H1 (cell line): ENCODE measurements at regions not wholly inside any gene's neighbourhood (a gene's known extent, or its start where the extent isn't known, plus 50 kb on each side); places are given as distances from the start of the nearest gene placed in this dataset.

Source experiments
- CTCF ChIA-PET: fragments of 300-600 bp; sonication (Branson Sonifier 250); formaldehyde crosslinking; loops from one replicate; lab custom pipeline; 2021; ENCODE audit not compliant: partially characterized antibody; lab: Charles Lee
- POLR2A ChIA-PET: fragments of 300-600 bp; sonication (Branson Sonifier 250); formaldehyde crosslinking; loops from one replicate; lab custom pipeline; 2021; ENCODE audit warnings: inconsistent platforms; ENCODE audit not compliant: partially characterized antibody; lab: Charles Lee
- DNase-seq, 2 experiments: peaks; one replicate each; pipeline versions ENCODE4 v3.0.0 to v3.0.0-alpha.2; 2010 to 2022; ENCODE audit warnings: low spot score in 2 of 2, low read depth in 1 of 2, mixed read lengths in 1 of 2
- FAIRE-seq: peaks from 2 replicates; lab custom pipeline; 2011; peaks lifted over from hg19 to GRCh38; lab: Jason Lieb, UNC
- H2AFZ ChIP-seq: 2 replicates; pipeline ENCODE4 v1.8.1; 2012; ENCODE audit warnings: low read length, inconsistent platforms
- H2AK5ac ChIP-seq: 2 replicates; pipeline ENCODE4 v1.6.1; 2013; ENCODE audit warnings: low read depth, low read length
- H2BK120ac ChIP-seq: replicated peaks from 2 replicates; pipeline ENCODE3; 2013; ENCODE audit warnings: low read depth, low read length, inconsistent platforms
- H2BK12ac ChIP-seq: 2 replicates; pipeline ENCODE4 v1.6.1; 2013; ENCODE audit warnings: low read depth, low read length
- H2BK15ac ChIP-seq: 2 replicates; pipeline ENCODE4 v1.6.1; 2013; ENCODE audit warnings: low read length
- H2BK20ac ChIP-seq: 2 replicates; pipeline ENCODE4 v1.6.1; 2013; ENCODE audit warnings: low read length
- H2BK5ac ChIP-seq: 2 replicates; pipeline ENCODE4 v1.6.1; 2013; ENCODE audit warnings: low read depth, low read length
- H3K14ac ChIP-seq: 2 replicates; pipeline ENCODE4 v1.6.1; 2013; ENCODE audit warnings: inconsistent platforms; ENCODE audit not compliant: insufficient read length
- H3K18ac ChIP-seq: 2 replicates; pipeline ENCODE4 v1.6.1; 2013; ENCODE audit warnings: low read length; ENCODE audit errors: extremely low read depth
- H3K23ac ChIP-seq: 2 replicates; pipeline ENCODE4 v1.6.1; 2013; ENCODE audit warnings: inconsistent platforms; ENCODE audit not compliant: insufficient read length
- H3K23me2 ChIP-seq: 2 replicates; pipeline ENCODE4 v1.6.1; 2013; ENCODE audit warnings: low read depth, low read length
- H3K27ac ChIP-seq: 2 replicates; pipeline ENCODE4 v1.6.1; 2011; ENCODE audit warnings: low read depth, low read length, inconsistent platforms
- H3K27me3 ChIP-seq, 4 experiments: replicated peaks in 1 of 4; 1 replicate in 1 of 4; 2 replicates in 3 of 4; pipeline versions ENCODE4 v1.6.1 to v1.8.1; 2011 to 2013; ENCODE audit warnings: low read length in 3 of 4, mild to moderate bottlenecking in 3 of 4, inconsistent platforms in 2 of 4, mixed read lengths in 2 of 4, moderate library complexity in 1 of 4; ENCODE audit not compliant: control insufficient read depth in 3 of 4, insufficient read depth in 3 of 4; ENCODE audit errors: extremely low read depth in 1 of 4
- H3K36me3 ChIP-seq, 4 experiments: 2 replicates each; pipeline versions ENCODE4 v1.6.1 to v1.8.1; 2011 to 2013; ENCODE audit warnings: mild to moderate bottlenecking in 4 of 4, low read length in 3 of 4, moderate library complexity in 2 of 4, control low read depth in 1 of 4, inconsistent platforms in 1 of 4; ENCODE audit not compliant: insufficient read depth in 4 of 4, control insufficient read depth in 2 of 4
- H3K4ac ChIP-seq: replicated peaks from 2 replicates; pipeline ENCODE3; 2013; ENCODE audit warnings: low read length, low read depth, mixed read lengths, inconsistent platforms; ENCODE audit not compliant: insufficient read length
- H3K4me1 ChIP-seq, 4 experiments: replicated peaks in 1 of 4; 1 replicate in 1 of 4; 2 replicates in 3 of 4; pipeline versions ENCODE4 v1.6.1 to v1.8.1; 2011 to 2013; ENCODE audit warnings: low read length in 3 of 4, inconsistent platforms in 2 of 4, mixed read lengths in 1 of 4; ENCODE audit not compliant: insufficient read depth in 4 of 4, control insufficient read depth in 3 of 4
- H3K4me2 ChIP-seq, 2 experiments: 2 replicates each; pipeline versions ENCODE4 v1.6.1 to v1.8.1; 2011 to 2013; ENCODE audit warnings: low read depth in 2 of 2, low read length in 2 of 2, control low read depth in 1 of 2, inconsistent platforms in 1 of 2, mild to moderate bottlenecking in 1 of 2; ENCODE audit not compliant: insufficient read depth in 1 of 2
- H3K4me3 ChIP-seq, 4 experiments: fragments of 200-600, 300-600 bp in 1 of 4; sonication (generic), shearing (Covaris generic), sonication (Bioruptor Twin) in 1 of 4; 2 replicates each; pipeline versions ENCODE4 v1.5.1 to v1.8.1; 2011 to 2016; ENCODE audit warnings: low read length in 4 of 4, low read depth in 3 of 4, control low read depth in 2 of 4, inconsistent platforms in 2 of 4, mild to moderate bottlenecking in 2 of 4, mixed read lengths in 1 of 4, moderate library complexity in 1 of 4; ENCODE audit not compliant: insufficient read depth in 2 of 4; ENCODE audit errors: extremely low read depth in 1 of 4
- H3K56ac ChIP-seq: replicated peaks from 2 replicates; pipeline ENCODE3; 2013; ENCODE audit warnings: low read depth, mild to moderate bottlenecking, mixed read lengths, low read length, inconsistent platforms; ENCODE audit not compliant: insufficient read length
- H3K79me1 ChIP-seq: 2 replicates; pipeline ENCODE4 v1.6.1; 2013; ENCODE audit warnings: low read depth, low read length, control low read depth
- H3K79me2 ChIP-seq, 2 experiments: 2 replicates each; pipeline versions ENCODE4 v1.6.1 to v1.8.1; 2012 to 2013; ENCODE audit warnings: low read length in 2 of 2, mild to moderate bottlenecking in 2 of 2, inconsistent platforms in 1 of 2; ENCODE audit not compliant: insufficient read depth in 2 of 2, control insufficient read depth in 1 of 2
- H3K9ac ChIP-seq, 4 experiments: replicated peaks in 1 of 4; 1 replicate in 1 of 4; 2 replicates in 3 of 4; pipeline versions ENCODE4 v1.6.1 to v1.8.1; 2011 to 2013; ENCODE audit warnings: low read depth in 3 of 4, low read length in 3 of 4, control low read depth in 2 of 4, mild to moderate bottlenecking in 2 of 4, moderate library complexity in 2 of 4, inconsistent platforms in 1 of 4; ENCODE audit errors: extremely low read depth in 1 of 4
- H3K9me3 ChIP-seq, 2 experiments: 2 replicates each; pipeline versions ENCODE4 v1.6.1 to v1.8.1; 2012 to 2013; ENCODE audit warnings: mild to moderate bottlenecking in 2 of 2, moderate library complexity in 2 of 2, control low read depth in 1 of 2, inconsistent platforms in 1 of 2, low read depth in 1 of 2, low read length in 1 of 2, mixed read lengths in 1 of 2; ENCODE audit not compliant: insufficient read depth in 2 of 2
- H4K20me1 ChIP-seq, 2 experiments: replicated peaks in 1 of 2; 2 replicates each; pipeline versions ENCODE3 to v1.8.1; 2011 to 2013; ENCODE audit warnings: inconsistent platforms in 2 of 2, low read length in 2 of 2, mild to moderate bottlenecking in 1 of 2; ENCODE audit not compliant: insufficient read depth in 2 of 2, control insufficient read depth in 1 of 2
- H4K5ac ChIP-seq: 2 replicates; pipeline ENCODE4 v1.6.1; 2013; ENCODE audit warnings: low read length, low read depth, mixed read lengths, inconsistent platforms; ENCODE audit not compliant: insufficient read length
- H4K8ac ChIP-seq: 2 replicates; pipeline ENCODE4 v1.8.0; 2013; ENCODE audit warnings: mild to moderate bottlenecking, moderate library complexity, low read length, inconsistent platforms; ENCODE audit not compliant: insufficient read depth; ENCODE audit errors: extremely low read depth
- H4K91ac ChIP-seq: replicated peaks from 2 replicates; pipeline ENCODE3; 2013; ENCODE audit warnings: low read length, mixed read lengths, inconsistent platforms; ENCODE audit not compliant: insufficient read length
- EGR1 ChIP-seq: IDR thresholded peaks from 2 replicates; pipeline ENCODE4 v1.6.1; 2011; ENCODE audit warnings: low read depth, low read length, borderline replicate concordance
- GABPA ChIP-seq: IDR thresholded peaks from 2 replicates; pipeline ENCODE4 v1.6.1; 2011; ENCODE audit warnings: mild to moderate bottlenecking, low read length, moderate library complexity, borderline replicate concordance; ENCODE audit not compliant: insufficient read depth
- KDM1A ChIP-seq: fragments of 200-600, 300-600 bp; sonication (generic); IDR thresholded peaks from 2 replicates; pipeline ENCODE4 v1.7.1; 2016; ENCODE audit warnings: mild to moderate bottlenecking, low read length, borderline replicate concordance
- MAX ChIP-seq: IDR thresholded peaks from 2 replicates; pipeline ENCODE4 v1.6.1; 2012; ENCODE audit warnings: inconsistent platforms
- NANOG ChIP-seq: IDR thresholded peaks from 2 replicates; pipeline ENCODE4 v1.6.1; 2011; ENCODE audit warnings: low read length, low read depth, mild to moderate bottlenecking, inconsistent platforms; ENCODE audit not compliant: insufficient read depth, poor library complexity, severe bottlenecking
- RBBP5 ChIP-seq: IDR thresholded peaks from 2 replicates; pipeline ENCODE4 v1.7.1; 2012; ENCODE audit warnings: low read depth, mild to moderate bottlenecking, inconsistent platforms, low read length, moderate library complexity, borderline replicate concordance
- RFX5 ChIP-seq: IDR thresholded peaks from 2 replicates; pipeline ENCODE4 v1.6.1; 2011; ENCODE audit warnings: low read depth, low read length, improper control_type of control experiment, borderline replicate concordance
- TAF1 ChIP-seq: IDR thresholded peaks from 2 replicates; pipeline ENCODE4 v1.6.1; 2011; ENCODE audit warnings: mild to moderate bottlenecking, low read depth, low read length
- ZNF274 ChIP-seq: IDR thresholded peaks from 2 replicates; pipeline ENCODE4 v1.7.0; 2012; ENCODE audit warnings: low read length, borderline replicate concordance; ENCODE audit errors: extremely low read depth
- WGBS, 2 experiments: shearing (Covaris generic) in 1 of 2; methylation state at CpG; one replicate each; pipeline versions ENCODE4 v1.1.6 to v1.1.7; 2013 to 2015; ENCODE audit warnings: low lambda C conversion rate in 2 of 2, mixed read lengths in 2 of 2, inconsistent platforms in 1 of 2, low coverage in 1 of 2, missing lambda C conversion rate in 1 of 2; ENCODE audit not compliant: insufficient replicate concordance in 2 of 2, insufficient coverage in 1 of 2, insufficient read length in 1 of 2; ENCODE audit errors: extremely low coverage in 1 of 2, missing lambda C conversion rate in 1 of 2; 5-methylcytosine and 5-hydroxymethylcytosine counted together

- Histone ChIP-seq H2AK5ac (no peak overlapping the region), H4K5ac (no peak overlapping the region), H2BK120ac (no peak overlapping the region), H3K4me2 (no peak overlapping the region), H2BK5ac (no peak overlapping the region), H2BK12ac (no peak overlapping the region), H3K9ac (no peak overlapping the region), H3K27me3 (no peaks in the 10 kb centered on the region), H4K91ac (no peak overlapping the region), H3K4me1 (peaks cover 0 to 3% (median 0%) of the 10 kb centered on the region in 4 experiments; a peak in 3 of 7 replicates), H3K14ac (no peak overlapping the region), H3K27ac (no peak overlapping the region), H4K8ac (no peak overlapping the region), H3K23ac (no peak overlapping the region), H3K79me1 (no peaks in the 10 kb centered on the region), H3K79me2 (no peaks in the 10 kb centered on the region), H2BK15ac (no peak overlapping the region), H3K18ac (no peak overlapping the region), H3K56ac (no peak overlapping the region), H3K9me3 (no peaks in the 10 kb centered on the region), H3K36me3 (no peaks in the 10 kb centered on the region), H2BK20ac (no peak overlapping the region), H3K4me3 (no peak overlapping the region), H2AFZ (no peak overlapping the region), H3K4ac (no peak overlapping the region), H3K23me2 (no peaks in the 10 kb centered on the region), H4K20me1 (no peaks in the 10 kb centered on the region)
- DNase-seq (no peak), FAIRE-seq (no peak)
- CTCF ChIA-PET, result interaction anchor here (1.1 kb wide), 1 partner anchor 504 kb away, joined by 3 read pairs; no protein-coding TSS in a partner anchor
- WGBS, 2 experiments, result 93% methylated on average over 3 of the region's 3 CpGs; no CpG with 5 or more reads in 1 of the 2 experiments
- TF ChIP-seq RFX5, result no peak
- no peak for TF ChIP-seq NANOG
- no peak for TF ChIP-seq MAX
- no peak for TF ChIP-seq GABPA
- TF ChIP-seq KDM1A, result no peak
- no peak for TF ChIP-seq RBBP5
- TF ChIP-seq ZNF274, result no peak
- TF ChIP-seq TAF1, result no peak
- no peak for TF ChIP-seq EGR1
- POLR2A ChIA-PET, result no interaction called here
These were observed 392.8 kb downstream of the KCNRG start for GRCh38 chr13:50408068-50408467.
